ENCODE measurements at regions not wholly inside any gene's neighbourhood (a gene's known extent, or its start where the extent isn't known, plus 50 kb on each side); places are given as distances from the start of the nearest gene placed in this dataset.

DNA sequence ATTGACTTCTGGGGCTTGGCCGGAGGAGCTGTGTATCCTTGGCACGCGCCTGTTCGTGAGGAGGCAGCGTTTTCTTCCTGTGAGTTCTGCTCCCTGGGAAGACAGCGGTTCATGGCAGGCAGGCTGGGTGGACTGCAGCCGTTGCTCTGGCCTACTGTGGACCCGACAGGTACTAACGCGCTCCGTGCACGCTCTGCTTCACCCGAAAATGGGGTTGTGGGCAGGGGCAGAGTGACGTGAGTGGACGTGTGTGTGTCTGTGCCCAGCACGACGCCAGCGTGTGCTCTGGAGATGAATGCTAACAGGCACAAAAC is 179.1 kb downstream of the KIF26A start:
- no peak for TF ChIP-seq SIN3A (IDR thresholded peaks at IDR 0.05; ENCODE audit: borderline replicate concordance, insufficient read depth, low read length)
- TF ChIP-seq TAF1 (IDR thresholded peaks at IDR 0.05; ENCODE audit: borderline replicate concordance, insufficient read depth, low read length) = no peak
- TF ChIP-seq FOXP2 (optimal IDR thresholded peaks at IDR 0.05; ENCODE audit: borderline replicate concordance, extremely low read depth, extremely low read length, insufficient read depth) = no peak
- TF ChIP-seq, protein P1, sequence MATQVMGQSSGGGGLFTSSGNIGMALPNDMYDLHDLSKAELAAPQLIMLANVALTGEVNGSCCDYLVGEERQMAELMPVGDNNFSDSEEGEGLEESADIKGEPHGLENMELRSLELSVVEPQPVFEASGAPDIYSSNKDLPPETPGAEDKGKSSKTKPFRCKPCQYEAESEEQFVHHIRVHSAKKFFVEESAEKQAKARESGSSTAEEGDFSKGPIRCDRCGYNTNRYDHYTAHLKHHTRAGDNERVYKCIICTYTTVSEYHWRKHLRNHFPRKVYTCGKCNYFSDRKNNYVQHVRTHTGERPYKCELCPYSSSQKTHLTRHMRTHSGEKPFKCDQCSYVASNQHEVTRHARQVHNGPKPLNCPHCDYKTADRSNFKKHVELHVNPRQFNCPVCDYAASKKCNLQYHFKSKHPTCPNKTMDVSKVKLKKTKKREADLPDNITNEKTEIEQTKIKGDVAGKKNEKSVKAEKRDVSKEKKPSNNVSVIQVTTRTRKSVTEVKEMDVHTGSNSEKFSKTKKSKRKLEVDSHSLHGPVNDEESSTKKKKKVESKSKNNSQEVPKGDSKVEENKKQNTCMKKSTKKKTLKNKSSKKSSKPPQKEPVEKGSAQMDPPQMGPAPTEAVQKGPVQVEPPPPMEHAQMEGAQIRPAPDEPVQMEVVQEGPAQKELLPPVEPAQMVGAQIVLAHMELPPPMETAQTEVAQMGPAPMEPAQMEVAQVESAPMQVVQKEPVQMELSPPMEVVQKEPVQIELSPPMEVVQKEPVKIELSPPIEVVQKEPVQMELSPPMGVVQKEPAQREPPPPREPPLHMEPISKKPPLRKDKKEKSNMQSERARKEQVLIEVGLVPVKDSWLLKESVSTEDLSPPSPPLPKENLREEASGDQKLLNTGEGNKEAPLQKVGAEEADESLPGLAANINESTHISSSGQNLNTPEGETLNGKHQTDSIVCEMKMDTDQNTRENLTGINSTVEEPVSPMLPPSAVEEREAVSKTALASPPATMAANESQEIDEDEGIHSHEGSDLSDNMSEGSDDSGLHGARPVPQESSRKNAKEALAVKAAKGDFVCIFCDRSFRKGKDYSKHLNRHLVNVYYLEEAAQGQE (IDR thresholded peaks at IDR 0.05; ENCODE audit: insufficient read depth in 1 of 2, low read depth in 2 of 2, low read length in 2 of 2) = no peak
- TF ChIP-seq POLR2AphosphoS5 (IDR thresholded peaks at IDR 0.05; ENCODE audit: low read depth, low read length) = no peak

DNA sequence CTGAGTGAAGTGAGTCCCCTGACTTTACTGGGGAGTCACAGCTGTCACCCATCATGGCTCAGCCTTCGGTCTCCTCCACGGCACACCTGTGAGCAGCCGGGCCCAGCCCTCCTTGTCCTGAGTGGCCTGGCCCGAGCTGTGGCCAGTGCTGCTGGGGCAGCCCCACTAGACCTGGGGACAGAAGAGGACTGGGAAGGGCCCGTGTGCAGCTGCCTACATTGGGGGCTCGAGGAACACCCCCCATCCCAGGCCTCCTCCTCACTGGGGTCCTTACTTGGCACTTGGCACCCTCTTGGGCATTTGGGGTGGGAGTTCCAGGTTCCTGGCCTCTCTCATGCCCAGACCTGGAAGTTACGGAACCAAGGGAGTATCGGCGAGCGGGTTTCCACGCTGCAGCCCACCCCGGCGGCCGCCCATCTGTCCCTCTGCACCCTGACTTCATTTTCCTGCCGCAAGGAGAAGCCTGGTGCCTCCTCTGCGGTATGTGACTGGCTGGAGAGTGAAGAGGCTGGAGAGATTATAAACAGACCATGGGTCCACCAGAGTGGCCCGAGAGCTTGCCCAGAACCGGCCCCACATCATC is 179.7 kb downstream of the KIF26A start:
- TF ChIP-seq FOXP2 (optimal IDR thresholded peaks at IDR 0.05; ENCODE audit: borderline replicate concordance, extremely low read depth, extremely low read length, insufficient read depth) (no peak), TAF1 (IDR thresholded peaks at IDR 0.05; ENCODE audit: borderline replicate concordance, insufficient read depth, low read length) (no peak), POLR2AphosphoS5 (IDR thresholded peaks at IDR 0.05; ENCODE audit: low read depth, low read length) (no peak), SIN3A (IDR thresholded peaks at IDR 0.05; ENCODE audit: borderline replicate concordance, insufficient read depth, low read length) (no peak)
- TF ChIP-seq, protein P1 (IDR thresholded peaks at IDR 0.05; ENCODE audit: insufficient read depth in 1 of 2, low read depth in 2 of 2, low read length in 2 of 2) = no peak

DNA sequence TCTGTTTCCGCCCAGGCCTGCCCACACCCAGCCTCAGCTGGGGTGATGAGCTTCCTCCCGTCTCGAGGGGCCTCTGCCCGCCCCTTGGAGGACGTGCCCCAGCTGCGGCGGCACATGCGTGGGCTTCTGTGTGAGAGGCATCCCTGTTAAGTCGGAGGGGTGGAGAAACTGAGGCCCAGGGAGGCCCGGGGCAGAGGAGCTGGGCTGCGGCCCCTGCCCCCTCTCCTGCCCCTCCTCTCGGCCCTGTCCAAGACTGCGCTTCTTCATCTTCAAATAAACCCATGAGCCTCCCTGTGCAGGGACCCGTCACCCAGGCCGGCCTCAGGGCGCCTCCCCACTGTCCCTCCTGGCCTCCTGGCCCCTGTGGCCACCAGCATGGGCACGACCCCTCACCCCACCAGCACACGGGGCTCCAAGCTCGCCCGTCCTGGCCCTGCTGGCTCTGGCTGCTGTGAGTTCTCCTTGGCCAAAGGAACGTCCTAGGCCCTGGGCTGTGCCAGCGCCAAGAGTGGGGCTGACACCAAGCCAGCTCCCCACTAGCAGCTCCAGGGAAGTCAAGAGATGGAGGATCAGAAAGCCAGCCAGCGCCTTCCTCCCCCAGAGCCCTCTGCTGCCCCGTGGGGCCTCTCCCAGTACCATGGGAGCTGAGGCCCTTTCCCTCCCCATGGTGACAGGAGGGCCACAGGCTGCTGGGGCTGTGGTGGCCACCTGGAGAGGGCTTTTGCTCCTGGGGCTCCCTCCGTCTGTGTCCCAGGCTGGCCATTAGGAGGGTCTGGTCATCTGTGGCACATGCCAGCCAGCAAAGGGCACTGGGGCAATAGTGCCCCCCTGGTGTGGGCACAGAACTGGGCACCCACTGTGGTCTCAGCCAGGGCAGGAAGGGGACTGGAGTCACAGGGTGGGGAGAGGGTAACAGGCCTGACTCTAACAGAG is 180.4 kb downstream of the KIF26A start:
- TF ChIP-seq, protein P1 (IDR thresholded peaks at IDR 0.05; ENCODE audit: insufficient read depth in 1 of 2, low read depth in 2 of 2, low read length in 2 of 2) = no peak
- TF ChIP-seq FOXP2 (optimal IDR thresholded peaks at IDR 0.05; ENCODE audit: borderline replicate concordance, extremely low read depth, extremely low read length, insufficient read depth) = no peak
- TF ChIP-seq TAF1 (IDR thresholded peaks at IDR 0.05; ENCODE audit: borderline replicate concordance, insufficient read depth, low read length) = no peak
- TF ChIP-seq SIN3A (IDR thresholded peaks at IDR 0.05; ENCODE audit: borderline replicate concordance, insufficient read depth, low read length) = no peak
- no peak for TF ChIP-seq POLR2AphosphoS5 (IDR thresholded peaks at IDR 0.05; ENCODE audit: low read depth, low read length)

DNA sequence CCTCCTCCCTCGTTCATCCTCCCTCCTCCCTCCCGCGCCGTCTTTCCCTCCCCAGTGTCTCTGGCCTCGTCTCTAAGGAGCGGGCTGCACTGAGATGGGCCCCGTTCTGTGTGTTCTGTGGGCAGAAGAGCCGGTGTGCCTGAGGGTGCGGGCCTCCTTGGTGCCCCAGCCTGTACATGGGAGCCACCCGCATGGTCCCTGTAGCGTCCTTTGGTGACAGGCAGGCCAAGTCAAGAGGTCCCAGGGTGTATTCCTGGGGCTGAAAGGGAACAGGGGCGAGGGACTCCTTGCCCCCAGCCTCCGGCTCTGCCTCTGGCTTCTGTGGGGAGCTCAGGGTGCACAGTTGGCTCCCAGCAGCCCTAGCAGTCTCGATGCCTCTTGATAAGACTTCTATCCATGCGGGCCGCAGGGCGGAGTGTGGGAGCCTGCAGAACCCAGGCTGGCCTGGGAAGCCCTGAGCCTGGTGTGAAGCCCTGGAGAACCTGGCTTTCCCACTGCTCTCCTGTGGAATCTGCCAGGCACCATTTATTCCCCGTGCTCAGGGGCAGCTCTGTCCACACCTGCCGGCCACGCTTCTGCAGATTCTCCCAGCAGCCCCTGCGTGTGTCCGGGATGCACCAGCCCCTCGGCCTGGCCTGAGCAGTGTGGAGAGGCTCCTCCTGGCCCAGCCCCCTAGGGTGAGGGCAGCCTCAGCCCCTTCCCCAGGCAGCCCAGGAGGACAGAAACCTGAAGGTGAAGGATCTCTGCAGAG is 181.3 kb downstream of the KIF26A start:
- TF ChIP-seq, protein P1 (IDR thresholded peaks at IDR 0.05; ENCODE audit: insufficient read depth in 1 of 2, low read depth in 2 of 2, low read length in 2 of 2) = no peak
- TF ChIP-seq FOXP2 (optimal IDR thresholded peaks at IDR 0.05; ENCODE audit: borderline replicate concordance, extremely low read depth, extremely low read length, insufficient read depth) (no peak), TAF1 (IDR thresholded peaks at IDR 0.05; ENCODE audit: borderline replicate concordance, insufficient read depth, low read length) (no peak), POLR2AphosphoS5 (IDR thresholded peaks at IDR 0.05; ENCODE audit: low read depth, low read length) (no peak), SIN3A (IDR thresholded peaks at IDR 0.05; ENCODE audit: borderline replicate concordance, insufficient read depth, low read length) (no peak)
